KMS-11 (cell line): ENCODE measurements at regions not wholly inside any gene's neighbourhood (a gene's known extent, or its start where the extent isn't known, plus 50 kb on each side); places are given as distances from the start of the nearest gene placed in this dataset.

Experiments
- H2AFZ ChIP-seq: fragments of 200-600 bp; sonication (generic); 2 replicates; pipeline ENCODE4 v1.6.1; 2016; ENCODE audit warnings: antibody characterized with exemption, mixed run types, low read depth
- H3K27ac ChIP-seq: fragments of 200-600 bp; sonication (generic); 2 replicates; pipeline ENCODE4 v1.6.1; 2016; ENCODE audit warnings: mild to moderate bottlenecking, mixed run types
- H3K27me3 ChIP-seq: fragments of 200-600 bp; sonication (generic); 2 replicates; pipeline ENCODE4 v1.6.1; 2017; ENCODE audit warnings: mild to moderate bottlenecking, low read depth, mixed run types, moderate library complexity; ENCODE audit not compliant: insufficient read depth
- H3K36me3 ChIP-seq: fragments of 200-600 bp; sonication (generic); 2 replicates; pipeline ENCODE4 v1.6.1; 2017; ENCODE audit warnings: mild to moderate bottlenecking, mixed run types; ENCODE audit not compliant: insufficient read depth
- H3K4me1 ChIP-seq: fragments of 200-600 bp; sonication (generic); 2 replicates; pipeline ENCODE4 v1.6.1; 2016; ENCODE audit warnings: mild to moderate bottlenecking, low read depth, mixed run types; ENCODE audit not compliant: poor library complexity, severe bottlenecking
- H3K4me2 ChIP-seq: fragments of 200-600 bp; sonication (generic); 2 replicates; pipeline ENCODE4 v1.7.0; 2016; ENCODE audit warnings: mild to moderate bottlenecking, mixed run types
- H3K4me3 ChIP-seq: fragments of 200-600 bp; sonication (generic); IDR thresholded peaks from 2 replicates; pipeline ENCODE4 v1.6.1; 2017; ENCODE audit warnings: low read depth, low read length, mixed read lengths; ENCODE audit not compliant: insufficient read depth
- H3K79me2 ChIP-seq: fragments of 200-600 bp; sonication (generic); 2 replicates; pipeline ENCODE4 v1.6.1; 2016; ENCODE audit warnings: low read depth, mixed run types; ENCODE audit not compliant: insufficient read depth
- H3K9ac ChIP-seq: fragments of 200-600 bp; sonication (generic); 2 replicates; pipeline ENCODE4 v1.6.1; 2016; ENCODE audit warnings: mild to moderate bottlenecking, mixed run types
- H4K20me1 ChIP-seq: fragments of 200-600 bp; sonication (generic); 2 replicates; pipeline ENCODE4 v1.6.1; 2016; ENCODE audit warnings: mild to moderate bottlenecking, mixed run types; ENCODE audit not compliant: insufficient read depth
- TF ChIP-seq, protein P1 (sequence below): fragments of 200-600 bp; sonication (generic); conservative IDR thresholded peaks from 2 replicates; pipeline ENCODE4 v1.6.1; 2017; ENCODE audit warnings: low read depth, mild to moderate bottlenecking, antibody characterized with exemption, low read length, moderate library complexity, mixed read lengths

DNA sequence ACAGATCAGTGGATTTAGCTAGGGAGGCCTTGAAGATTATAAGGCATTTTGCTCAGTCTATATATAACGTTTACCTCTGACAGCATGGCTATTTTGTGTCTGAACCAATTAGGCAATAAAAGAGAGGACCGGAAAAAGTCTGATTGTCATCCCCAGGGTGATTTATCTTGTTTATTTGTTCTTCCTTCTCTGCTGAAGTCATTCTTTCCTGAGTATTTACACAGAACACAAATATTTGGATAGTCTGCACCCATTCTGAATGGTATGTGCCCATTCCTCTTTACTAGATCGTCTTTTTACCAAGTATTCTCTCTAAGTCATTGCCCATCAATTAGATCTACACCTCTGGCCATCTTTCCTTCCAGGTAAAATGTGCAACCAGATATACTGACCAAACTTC lies 1602.9 kb downstream of the KCNT2 start:
- H3K27me3 ChIP-seq = no peaks in the 10 kb centered on the region
- H3K9ac ChIP-seq = no peak overlapping the region
- H2AFZ ChIP-seq = no peak overlapping the region

DNA sequence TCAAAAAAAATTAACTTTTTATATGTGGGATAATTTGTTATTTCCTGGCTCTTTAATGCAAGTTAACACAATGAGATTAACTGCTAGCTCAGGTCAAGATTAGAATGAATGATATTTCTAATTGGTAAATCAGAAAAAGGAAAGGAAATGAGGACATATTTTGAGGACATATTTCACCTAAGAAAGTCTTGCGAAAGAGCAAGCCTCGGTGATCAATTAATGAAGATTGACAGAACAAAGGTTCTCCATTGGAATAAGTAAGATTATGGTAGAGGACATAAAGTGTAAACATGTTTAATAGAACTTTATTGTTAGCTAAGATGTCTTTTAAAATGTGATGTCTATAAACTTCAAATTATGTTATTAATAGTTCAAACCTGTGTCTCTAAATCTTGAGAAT lies 1617.8 kb downstream of the KCNT2 start:
- H4K20me1 ChIP-seq = no peaks in the 10 kb centered on the region
- no peak overlapping the region for H3K27ac ChIP-seq
- H3K4me3 ChIP-seq = no peak overlapping the region
- TF ChIP-seq, protein P1, sequence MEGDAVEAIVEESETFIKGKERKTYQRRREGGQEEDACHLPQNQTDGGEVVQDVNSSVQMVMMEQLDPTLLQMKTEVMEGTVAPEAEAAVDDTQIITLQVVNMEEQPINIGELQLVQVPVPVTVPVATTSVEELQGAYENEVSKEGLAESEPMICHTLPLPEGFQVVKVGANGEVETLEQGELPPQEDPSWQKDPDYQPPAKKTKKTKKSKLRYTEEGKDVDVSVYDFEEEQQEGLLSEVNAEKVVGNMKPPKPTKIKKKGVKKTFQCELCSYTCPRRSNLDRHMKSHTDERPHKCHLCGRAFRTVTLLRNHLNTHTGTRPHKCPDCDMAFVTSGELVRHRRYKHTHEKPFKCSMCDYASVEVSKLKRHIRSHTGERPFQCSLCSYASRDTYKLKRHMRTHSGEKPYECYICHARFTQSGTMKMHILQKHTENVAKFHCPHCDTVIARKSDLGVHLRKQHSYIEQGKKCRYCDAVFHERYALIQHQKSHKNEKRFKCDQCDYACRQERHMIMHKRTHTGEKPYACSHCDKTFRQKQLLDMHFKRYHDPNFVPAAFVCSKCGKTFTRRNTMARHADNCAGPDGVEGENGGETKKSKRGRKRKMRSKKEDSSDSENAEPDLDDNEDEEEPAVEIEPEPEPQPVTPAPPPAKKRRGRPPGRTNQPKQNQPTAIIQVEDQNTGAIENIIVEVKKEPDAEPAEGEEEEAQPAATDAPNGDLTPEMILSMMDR = no peak
- H3K4me2 ChIP-seq = no peak overlapping the region
- no peak overlapping the region for H2AFZ ChIP-seq
- no peaks in the 10 kb centered on the region for H3K27me3 ChIP-seq
- no peaks in the 10 kb centered on the region for H3K4me1 ChIP-seq
- no peaks in the 10 kb centered on the region; the same call in 1 of the 2 replicates for H3K36me3 ChIP-seq
- H3K79me2 ChIP-seq = no peaks in the 10 kb centered on the region
- no peak overlapping the region for H3K9ac ChIP-seq

More for the DNA sequence above, 1602.9 kb downstream of the KCNT2 start:
- Histone ChIP-seq H3K4me1 (no peaks in the 10 kb centered on the region), H3K27ac (no peak overlapping the region), H3K4me2 (no peak overlapping the region), H3K4me3 (no peak overlapping the region), H3K36me3 (no peaks in the 10 kb centered on the region), H4K20me1 (no peaks in the 10 kb centered on the region), H3K79me2 (no peaks in the 10 kb centered on the region)
- TF ChIP-seq, protein P1 = no peak

DNA sequence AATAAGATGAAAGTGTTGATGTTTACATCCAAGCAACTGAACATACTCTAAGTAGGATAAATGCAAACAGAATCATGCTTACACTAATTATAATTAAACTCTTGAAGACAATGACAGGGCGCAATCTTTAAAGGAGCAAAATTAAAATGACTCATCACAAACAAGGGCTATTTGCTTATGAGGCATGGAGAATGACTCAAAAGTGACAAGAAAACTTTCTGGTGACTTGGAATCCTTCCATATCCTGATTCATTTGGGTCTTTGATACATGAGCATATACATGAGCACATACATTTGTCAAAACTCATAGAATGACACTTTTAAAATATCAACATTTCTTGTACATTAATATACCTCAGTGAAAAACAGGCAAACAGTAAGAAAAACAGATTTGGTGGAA lies 1632.3 kb downstream of the KCNT2 start:
- H3K36me3 ChIP-seq = no peaks in the 10 kb centered on the region
- H3K4me3 ChIP-seq = no peak overlapping the region
- H3K9ac ChIP-seq = no peak overlapping the region
- H4K20me1 ChIP-seq = no peaks in the 10 kb centered on the region
- H3K27ac ChIP-seq = no peak overlapping the region
- H3K4me2 ChIP-seq = no peak overlapping the region
- H3K4me1 ChIP-seq = no peaks in the 10 kb centered on the region
- TF ChIP-seq, protein P1 = no peak
- no peaks in the 10 kb centered on the region for H3K79me2 ChIP-seq
- no peaks in the 10 kb centered on the region for H3K27me3 ChIP-seq
- no peak overlapping the region for H2AFZ ChIP-seq

DNA sequence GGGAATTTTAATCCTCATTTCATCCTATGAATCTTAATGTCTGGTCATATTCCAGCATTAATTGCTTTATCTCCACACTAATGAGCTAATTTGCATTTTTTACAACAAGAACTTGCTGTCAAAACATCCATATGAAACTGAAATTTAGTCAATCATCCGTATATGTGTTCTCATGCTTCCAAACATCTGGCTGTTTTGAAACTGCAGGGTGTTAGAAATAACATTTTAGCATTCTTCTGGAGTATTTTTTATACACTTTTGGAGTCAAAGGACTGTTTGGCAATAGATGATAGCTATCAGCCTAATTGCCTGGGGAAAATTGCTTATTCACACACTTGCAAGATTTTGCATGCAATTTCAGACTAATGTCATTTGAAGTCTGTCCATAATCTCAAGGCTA lies 1639.3 kb downstream of the KCNT2 start:
- TF ChIP-seq, protein P1 = no peak
- no peaks in the 10 kb centered on the region for H4K20me1 ChIP-seq
- H3K36me3 ChIP-seq = no peaks in the 10 kb centered on the region
- H3K27ac ChIP-seq = no peak overlapping the region
- peaks cover 4% of the 10 kb centered on the region for H3K4me1 ChIP-seq
- no peak overlapping the region for H3K4me3 ChIP-seq
- no peak overlapping the region for H3K9ac ChIP-seq
- no peak overlapping the region for H2AFZ ChIP-seq
- no peaks in the 10 kb centered on the region for H3K79me2 ChIP-seq
- no peaks in the 10 kb centered on the region for H3K27me3 ChIP-seq
- peak overlapping the region; percentile 20; the same call in 1 of the 2 replicates for H3K4me2 ChIP-seq
